Right atrium auricular region (tissue), 2 donors: ENCODE measurements at regions not wholly inside any gene's neighbourhood (a gene's known extent, or its start where the extent isn't known, plus 50 kb on each side); places are given as distances from the start of the nearest gene placed in this dataset.

Experiments used
- DNase-seq: peaks from one replicate; pipeline ENCODE4 v3.0.0-alpha.2; 2019; ENCODE audit warnings: low spot score
- H3K27ac ChIP-seq, 2 donors: fragments of 200-600 bp; sonication (generic); 1 replicate in 1 of 2; 2 replicates in 1 of 2; pipeline ENCODE4 v1.5.1; 2016 to 2019
- H3K27me3 ChIP-seq, 2 donors: fragments of 200-600 bp; sonication (generic); one replicate each; pipeline versions ENCODE4 v1.5.1 to v1.6.0; 2017 to 2019
- H3K36me3 ChIP-seq: fragments of 200-600 bp; sonication (generic); one replicate; pipeline ENCODE4 v1.5.1; 2016
- H3K4me1 ChIP-seq, 2 donors: fragments of 200-600 bp; sonication (generic); one replicate each; pipeline versions ENCODE4 v1.5.1 to v1.6.0; 2017 to 2019
- H3K4me3 ChIP-seq, 2 donors: fragments of 200-600 bp; sonication (generic); 1 replicate in 1 of 2; 2 replicates in 1 of 2; pipeline ENCODE4 v1.5.1; 2017 to 2019; ENCODE audit warnings: mild to moderate bottlenecking in 1 of 2, moderate library complexity in 1 of 2
- H3K9me3 ChIP-seq, 2 donors: fragments of 200-600 bp; sonication (generic); one replicate each; pipeline ENCODE4 v1.5.1; 2019
- CTCF ChIP-seq, 2 donors: fragments of 200-600 bp; sonication (generic); IDR thresholded peaks; one replicate each; pipeline ENCODE4 v1.5.1; 2019; ENCODE audit warnings: antibody characterized with exemption in 2 of 2

DNA sequence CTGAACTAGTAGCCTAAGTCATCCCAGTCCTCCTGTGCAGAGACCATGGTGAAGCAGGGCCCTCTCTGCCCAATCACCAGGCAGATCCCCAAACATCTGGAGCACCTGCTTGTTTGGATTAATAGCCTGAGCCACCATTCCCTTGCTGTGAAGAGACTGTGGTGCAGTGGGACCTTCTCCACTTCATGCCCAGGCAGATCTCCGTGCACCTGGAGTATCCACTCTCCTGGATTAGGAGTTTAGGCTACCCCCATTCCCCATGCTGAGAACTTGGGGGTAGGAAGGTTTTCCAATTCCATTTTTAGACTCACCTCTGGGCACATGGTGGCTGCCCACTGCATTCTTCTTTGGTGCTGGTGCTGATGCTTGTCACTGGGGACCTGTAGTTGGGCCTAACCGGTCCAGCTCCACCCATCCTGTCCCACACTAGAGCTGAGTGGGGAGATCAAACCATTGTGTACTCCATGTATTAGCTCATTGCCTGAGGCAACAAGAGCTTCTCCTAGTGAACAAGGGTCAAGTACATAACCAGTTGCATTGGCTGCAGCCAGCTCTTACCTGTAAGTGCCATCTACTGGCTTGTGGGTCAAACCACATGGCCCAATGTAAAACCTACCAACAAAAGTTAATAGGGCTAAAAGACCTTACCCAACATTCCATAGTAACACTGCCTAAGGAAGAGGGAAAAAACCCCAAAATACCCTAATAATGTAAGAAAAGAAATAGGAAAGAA lies 382.5 kb upstream of the CBLB start:
- DNase-seq = no peak
- Histone ChIP-seq H3K4me3 (no peak overlapping the region), H3K27ac (no peak overlapping the region), H3K36me3 (no peaks in the 10 kb centered on the region), H3K27me3 (no peaks in the 10 kb centered on the region), H3K4me1 (no peaks in the 10 kb centered on the region), H3K9me3 (peaks cover 0 to 15% of the 10 kb centered on the region in 2 donors)
- no peak for TF ChIP-seq CTCF (IDR thresholded peaks at IDR 0.05)

- Histone ChIP-seq H3K27me3 (no peaks in the 10 kb centered on the region), H3K36me3 (no peaks in the 10 kb centered on the region), H3K4me1 (no peaks in the 10 kb centered on the region), H3K9me3 (peaks cover 0 to 13% of the 10 kb centered on the region in 2 donors), H3K4me3 (no peak overlapping the region), H3K27ac (no peak overlapping the region)
- DNase-seq = no peak
- no peak for TF ChIP-seq CTCF (IDR thresholded peaks at IDR 0.05)
Observed at GRCh38 chr3:106255870-106256248, 387.0 kb upstream of the CBLB start.

GRCh38 chr3:106256249-106256957 lies 387.6 kb upstream of the CBLB start:
- Histone ChIP-seq H3K9me3 (peaks cover 0 to 10% of the 10 kb centered on the region in 2 donors), H3K27me3 (no peaks in the 10 kb centered on the region), H3K4me1 (no peaks in the 10 kb centered on the region), H3K4me3 (no peak overlapping the region), H3K27ac (no peak overlapping the region), H3K36me3 (no peaks in the 10 kb centered on the region)
- TF ChIP-seq CTCF (IDR thresholded peaks at IDR 0.05) = no peak
- no peak for DNase-seq

- Histone ChIP-seq H3K4me1 (no peaks in the 10 kb centered on the region), H3K9me3 (peaks cover 0 to 10% of the 10 kb centered on the region in 2 donors), H3K27me3 (no peaks in the 10 kb centered on the region), H3K4me3 (no peak overlapping the region), H3K36me3 (no peaks in the 10 kb centered on the region), H3K27ac (no peak overlapping the region)
- TF ChIP-seq CTCF (IDR thresholded peaks at IDR 0.05) = no peak
- no peak for DNase-seq
Observed at GRCh38 chr3:106257172-106257571, 388.4 kb upstream of the CBLB start.

GRCh38 chr3:106261396-106261795 lies 392.6 kb upstream of the CBLB start:
- no peak for TF ChIP-seq CTCF (IDR thresholded peaks at IDR 0.05)
- no peak overlapping the region for H3K27ac ChIP-seq
- no peaks in the 10 kb centered on the region for H3K27me3 ChIP-seq

More at GRCh38 chr3:106261396-106261795, 392.6 kb upstream of the CBLB start:
- H3K9me3 ChIP-seq = no peaks in the 10 kb centered on the region
- no peak overlapping the region for H3K4me3 ChIP-seq
- H3K4me1 ChIP-seq = no peaks in the 10 kb centered on the region
- DNase-seq = no peak
- H3K36me3 ChIP-seq = no peaks in the 10 kb centered on the region
